ENCODE measurements at regions not wholly inside any gene's neighbourhood (a gene's known extent, or its start where the extent isn't known, plus 50 kb on each side); places are given as distances from the start of the nearest gene placed in this dataset.

- DNase-seq, result no peak
These were observed 93.7 kb upstream of the OSMR start for GRCh38 chr5:38752012-38752536.

DNA sequence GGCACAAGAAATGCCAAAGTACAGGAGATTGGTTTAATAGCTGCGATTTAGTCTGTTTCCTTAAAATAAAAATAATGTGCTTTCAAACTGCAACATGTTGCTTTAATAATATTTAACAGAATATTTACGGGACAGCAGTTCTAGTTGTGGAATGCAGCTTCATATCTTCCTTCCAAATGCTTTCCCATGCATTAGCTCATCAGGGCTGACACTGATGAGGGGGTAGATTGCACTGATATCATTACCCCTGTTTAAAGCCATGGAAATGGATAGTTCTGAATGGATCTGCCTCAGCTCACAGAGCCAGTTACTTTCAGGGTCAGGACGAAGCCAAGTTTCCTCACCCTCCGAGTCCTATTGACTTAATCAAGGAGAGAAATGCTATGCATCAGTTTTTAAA, 93.2 kb upstream of the OSMR start:
- no peak for DNase-seq

DNA sequence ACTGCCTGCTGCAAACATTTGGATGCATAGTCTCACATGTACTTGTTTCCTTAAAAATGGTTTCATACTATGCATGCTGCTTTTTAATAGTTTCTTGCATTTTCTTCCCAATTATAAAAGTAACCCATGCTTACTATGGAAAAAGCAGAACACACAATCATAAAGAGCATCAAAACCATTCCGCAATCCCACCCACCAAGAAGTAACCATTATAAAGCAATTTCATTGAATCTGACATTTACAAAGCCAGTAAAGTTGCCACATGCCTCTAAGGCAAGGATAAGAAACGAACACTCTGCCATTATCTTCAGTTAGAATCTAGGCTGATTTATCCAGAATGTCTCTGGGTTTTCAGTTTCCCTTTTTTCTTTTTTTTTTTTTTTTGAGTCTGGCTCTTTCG, 92.7 kb upstream of the OSMR start:
- no peak for DNase-seq

GRCh38 chr5:38753776-38754175, 92.0 kb upstream of the OSMR start:
- no peak for DNase-seq

DNA sequence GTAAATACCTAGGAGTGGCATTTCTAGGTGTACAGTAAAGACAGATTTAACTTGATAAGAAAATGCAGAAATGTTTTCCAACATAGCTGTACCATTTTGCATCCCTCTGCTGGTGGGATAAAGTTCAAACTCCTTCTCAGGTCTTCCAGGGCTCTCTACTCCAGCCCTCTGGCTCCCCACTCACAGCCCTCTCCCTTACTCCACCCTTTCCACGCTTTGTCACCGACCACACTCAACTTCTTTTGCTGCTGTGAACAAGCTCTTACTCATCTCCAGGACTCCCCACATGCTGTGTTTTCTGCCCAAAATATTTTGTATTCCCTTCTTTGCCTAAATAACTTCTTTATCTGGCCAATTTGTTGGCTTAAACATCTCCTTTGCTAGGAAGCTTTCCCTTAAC, 90.6 kb upstream of the OSMR start:
- no peak for DNase-seq

- no peak for DNase-seq
These were observed 89.7 kb upstream of the OSMR start for GRCh38 chr5:38756068-38756467.

GRCh38 chr5:38757451-38758245, 88.2 kb upstream of the OSMR start:
- DNase-seq, result peak in 3 of 51 donors; percentile 3 to 19 (median 11)

GRCh38 chr5:38758774-38759600, 86.8 kb upstream of the OSMR start:
- DNase-seq, result peak in 5 of 51 donors; percentile 4 to 21 (median 9)

GRCh38 chr5:38764937-38765391, 80.8 kb upstream of the OSMR start:
- DNase-seq, result no peak

DNA sequence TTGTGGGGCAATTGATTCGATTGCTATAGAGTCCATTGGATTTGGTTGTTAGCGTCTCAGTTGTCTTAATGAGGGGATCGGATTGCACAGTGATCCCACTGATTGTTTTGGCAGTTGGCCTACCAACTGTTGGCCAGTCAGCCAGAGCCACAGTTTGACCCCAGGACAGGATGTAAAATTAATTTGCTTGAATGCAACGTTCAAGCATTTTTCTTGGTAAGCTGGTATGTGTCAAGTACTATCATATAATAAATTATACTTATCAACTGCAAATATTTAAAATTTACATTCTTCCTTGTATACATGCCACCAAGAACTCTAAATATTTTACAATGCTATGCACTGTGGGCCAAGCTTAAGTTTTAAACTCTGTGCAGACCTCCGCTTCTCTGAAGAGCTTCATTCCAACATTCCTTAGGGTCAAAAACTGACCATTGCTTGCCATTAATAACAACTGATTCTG, 80.4 kb upstream of the OSMR start:
- no peak for DNase-seq

- DNase-seq, result no peak
These were observed 79.7 kb upstream of the OSMR start for GRCh38 chr5:38766151-38766550.

- DNase-seq, result no peak
These were observed 77.2 kb upstream of the OSMR start for GRCh38 chr5:38768412-38769211.

GRCh38 chr5:38772471-38772870, 73.3 kb upstream of the OSMR start:
- no peak for DNase-seq

DNA sequence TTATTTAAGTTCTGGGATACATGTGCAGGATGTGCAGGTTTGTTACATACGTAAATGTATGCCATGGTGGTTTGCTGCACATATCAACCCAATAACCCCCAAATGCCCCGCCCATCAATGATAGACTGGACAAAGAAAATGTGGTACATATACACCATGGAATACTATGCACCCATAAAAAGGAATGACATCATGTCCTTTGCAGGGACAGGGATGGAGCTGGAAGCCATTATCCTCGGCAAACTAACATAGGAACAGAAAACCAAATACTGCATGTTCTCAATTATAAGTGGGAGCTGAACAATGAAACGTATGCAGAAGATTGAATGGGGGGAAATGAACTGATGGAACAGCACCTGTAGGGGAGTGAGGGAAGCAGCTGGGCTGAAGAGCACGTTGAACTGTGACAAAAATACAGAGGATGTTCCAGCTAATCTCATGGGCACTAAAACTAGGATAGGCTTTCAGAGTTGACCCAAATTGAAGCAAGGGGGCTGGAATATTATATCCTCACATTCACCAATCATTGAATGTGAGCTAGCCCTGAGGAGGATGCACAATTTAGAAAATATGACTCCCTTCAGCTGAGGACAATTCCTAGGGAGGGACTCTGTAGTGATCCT, 70.5 kb upstream of the OSMR start:
- no peak for DNase-seq

GRCh38 chr5:38776149-38776896, 69.5 kb upstream of the OSMR start:
- DNase-seq, result no peak

DNA sequence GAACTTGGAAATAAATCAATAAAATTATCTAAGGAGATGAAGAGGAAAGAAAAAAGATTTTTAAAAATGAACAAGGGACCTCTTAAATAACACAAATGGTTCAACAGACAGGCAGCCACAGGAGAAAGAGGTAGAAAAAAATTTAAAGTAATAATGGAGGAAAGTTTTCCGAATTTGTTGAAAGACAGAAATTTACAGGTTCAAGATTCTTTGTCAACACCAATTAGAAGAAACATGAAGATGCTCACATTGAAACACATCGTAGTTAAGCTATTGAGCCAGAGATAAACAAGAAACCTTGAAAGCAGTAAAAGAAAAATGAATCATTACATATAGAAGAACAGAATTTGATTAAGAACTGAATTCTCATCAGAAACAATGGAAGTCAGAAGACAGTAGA, 68.7 kb upstream of the OSMR start:
- DNase-seq, result no peak

- DNase-seq, result no peak
These were observed 65.5 kb upstream of the OSMR start for GRCh38 chr5:38780316-38780715.

DNA sequence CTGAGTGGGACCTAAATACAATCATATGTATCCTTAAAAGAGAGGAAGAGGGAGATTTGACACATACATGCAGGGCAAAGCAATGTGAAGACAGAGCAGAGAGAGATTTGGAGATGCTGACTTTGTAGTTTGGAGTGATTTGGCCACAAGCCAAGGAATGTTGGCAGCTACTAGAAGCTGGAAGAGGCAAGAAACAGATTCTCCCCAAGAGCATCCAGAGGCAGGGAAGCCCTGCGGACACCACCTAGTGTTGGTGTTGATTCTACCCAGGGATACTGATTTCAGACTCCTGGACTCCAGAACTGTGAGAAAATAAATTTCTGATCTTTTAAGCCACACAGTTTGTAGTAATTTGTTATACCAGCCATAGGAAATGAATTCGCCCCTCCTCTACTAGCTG, 64.9 kb upstream of the OSMR start:
- DNase-seq, result peak in 34 of 51 donors; percentile 7 to 75 (median 41)

- no peak for DNase-seq
These were observed 63.5 kb upstream of the OSMR start for GRCh38 chr5:38782180-38782835.

Data from hypothalamus (tissue), 51 donors.